ENCODE measurements at regions not wholly inside any gene's neighbourhood (a gene's known extent, or its start where the extent isn't known, plus 50 kb on each side); places are given as distances from the start of the nearest gene placed in this dataset.

DNA sequence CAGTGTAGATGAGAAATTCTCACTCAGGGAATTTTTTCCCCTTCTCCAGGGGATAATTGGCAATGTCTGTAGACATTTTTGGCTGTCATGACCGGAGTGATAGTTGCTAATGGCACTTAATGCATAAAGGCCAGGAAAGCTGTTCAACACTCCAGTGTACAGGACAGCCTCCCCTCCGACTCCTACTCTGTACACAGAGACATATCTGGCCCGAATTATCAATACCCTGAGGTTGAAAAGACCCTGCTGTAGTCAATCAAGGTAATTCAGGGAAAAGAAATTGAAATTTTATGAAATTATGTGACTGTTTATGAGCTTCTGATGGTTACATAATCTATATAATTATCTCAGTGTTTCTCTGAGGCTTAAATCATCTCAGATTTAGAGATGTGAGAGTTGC lies 720.7 kb downstream of the OLFM4 start:
- no peak for DNase-seq

GRCh38 chr13:53759016-53759415 lies 730.4 kb downstream of the OLFM4 start:
- DNase-seq, result no peak

GRCh38 chr13:53775807-53776206 lies 747.2 kb downstream of the OLFM4 start:
- DNase-seq, result no peak

GRCh38 chr13:53778937-53779336 lies 750.3 kb downstream of the OLFM4 start:
- no peak for DNase-seq

- DNase-seq, result no peak
Observed at GRCh38 chr13:53781941-53782340, 753.3 kb downstream of the OLFM4 start.

DNA sequence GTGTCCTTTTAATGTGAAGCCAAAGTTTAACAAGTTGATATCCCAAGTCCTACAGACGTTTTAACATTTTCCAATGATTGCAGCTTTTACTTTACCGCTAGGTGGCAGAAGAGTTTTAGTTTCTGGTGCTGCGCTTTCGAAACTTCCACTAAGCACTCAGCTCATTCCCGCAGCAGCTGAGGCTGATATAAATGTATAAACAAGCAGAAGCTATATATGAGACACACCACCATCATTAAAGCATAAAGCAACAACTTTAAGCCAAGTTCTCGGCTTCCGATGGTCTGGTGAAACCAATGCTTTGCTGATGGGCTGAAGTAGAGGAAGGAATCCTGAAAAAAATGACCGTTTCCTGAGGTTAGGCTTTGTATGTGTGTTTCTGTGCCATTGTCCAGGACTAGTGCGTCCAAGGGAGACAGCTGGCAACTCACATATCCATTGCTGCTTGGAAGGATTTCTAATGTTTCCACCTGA lies 753.9 kb downstream of the OLFM4 start:
- no peak for DNase-seq

GRCh38 chr13:53783471-53783870 lies 754.9 kb downstream of the OLFM4 start:
- DNase-seq, result no peak

- DNase-seq, result no peak
Observed at GRCh38 chr13:53788286-53788685, 759.7 kb downstream of the OLFM4 start.

GRCh38 chr13:53800011-53800410 lies 771.4 kb downstream of the OLFM4 start:
- no peak for DNase-seq

DNA sequence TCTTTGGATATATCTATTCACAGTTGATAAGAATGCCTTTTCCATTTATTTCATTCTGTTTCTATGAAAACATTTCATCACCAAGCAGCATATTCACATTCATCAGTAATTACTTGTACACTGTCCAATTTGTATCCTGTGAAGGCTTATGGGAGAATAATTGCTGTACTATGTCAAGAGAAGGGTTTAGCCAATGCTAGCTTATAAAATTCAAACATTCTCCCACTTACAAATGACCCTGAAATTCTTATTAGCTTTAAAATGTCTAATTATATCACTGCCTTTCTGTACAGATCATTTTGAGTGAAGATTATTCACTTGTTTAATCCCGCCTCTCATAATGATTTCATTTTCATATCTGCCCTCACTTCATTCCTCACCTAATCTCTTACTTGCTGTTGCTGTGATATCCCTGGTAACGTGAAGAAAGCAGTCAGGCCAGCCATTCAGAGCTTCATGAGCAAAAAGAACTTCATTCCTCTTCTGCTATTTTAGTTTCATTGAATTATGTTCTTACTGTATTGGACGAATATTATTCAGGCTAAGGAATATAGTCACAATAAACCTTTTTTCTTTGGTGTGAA lies 778.7 kb downstream of the OLFM4 start:
- DNase-seq, result no peak

- no peak for DNase-seq
Observed at GRCh38 chr13:53821632-53822031, 793.0 kb downstream of the OLFM4 start.

DNA sequence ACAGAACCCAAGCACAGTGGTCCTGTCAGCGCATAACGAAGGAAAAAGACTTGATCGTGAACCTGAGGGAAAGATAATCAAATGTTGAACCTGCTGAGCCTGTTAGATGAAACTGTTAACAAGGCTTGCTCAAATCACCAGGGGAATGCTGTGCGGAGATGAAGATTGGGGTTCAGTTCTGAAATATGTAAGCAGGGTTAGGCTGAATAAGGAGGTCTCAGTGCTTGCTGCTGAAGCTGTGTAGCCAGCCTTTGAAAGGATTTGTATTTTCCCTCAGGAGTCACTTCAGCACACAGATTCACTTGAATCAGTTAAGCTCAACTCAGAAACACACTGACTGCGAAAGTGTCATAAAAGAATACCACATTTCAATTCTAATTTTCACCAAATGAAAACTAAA lies 793.5 kb downstream of the OLFM4 start:
- no peak for DNase-seq

DNA sequence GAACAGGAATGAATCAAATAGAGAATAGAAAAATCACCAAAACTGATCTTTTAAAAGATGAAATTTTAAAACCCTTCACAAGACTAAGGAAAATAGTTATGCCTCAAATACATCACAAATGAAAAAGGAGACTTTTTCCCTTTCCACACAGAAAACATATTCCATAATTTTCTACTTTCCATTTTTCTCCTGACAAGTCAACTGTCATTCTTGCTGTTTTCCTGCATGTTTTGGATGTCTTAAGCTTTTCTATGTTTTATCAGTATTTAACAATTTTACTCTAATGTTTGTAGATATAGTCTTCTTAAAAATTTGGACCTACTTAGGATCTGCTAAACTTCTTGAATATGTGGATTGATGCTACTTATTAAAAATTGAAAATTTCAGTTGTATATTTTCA lies 810.8 kb downstream of the OLFM4 start:
- no peak for DNase-seq

DNA sequence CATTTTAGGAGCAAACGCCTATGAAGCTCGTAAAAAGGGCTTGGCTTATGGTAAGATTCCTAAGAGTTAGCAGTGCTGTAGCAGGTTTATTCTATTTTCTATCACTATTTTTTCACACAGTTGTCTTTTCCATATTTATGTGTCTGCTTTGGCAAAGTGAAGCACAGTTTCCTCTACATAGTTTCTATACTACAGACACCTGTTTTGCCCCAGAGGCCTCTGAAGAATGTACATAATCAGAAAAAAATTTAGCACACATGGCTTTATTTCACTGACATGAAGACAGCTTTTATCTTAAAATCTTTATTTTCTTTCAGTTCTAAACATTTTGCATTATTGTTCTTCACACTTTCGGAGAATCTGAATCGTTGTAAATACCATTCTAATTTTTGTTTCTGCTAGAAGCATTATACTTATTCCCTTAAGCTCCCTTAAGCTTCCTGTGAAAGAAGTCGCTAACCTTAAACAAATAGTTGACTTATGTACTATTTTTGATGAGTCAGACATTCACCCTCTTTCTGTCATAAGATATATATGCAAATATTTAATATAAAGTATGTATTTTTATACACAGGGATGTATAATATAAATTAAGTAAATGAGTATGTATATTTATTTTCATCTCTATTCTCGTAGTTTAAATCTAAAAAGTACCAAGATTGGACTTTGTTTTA lies 816.0 kb downstream of the OLFM4 start:
- no peak for DNase-seq

DNA sequence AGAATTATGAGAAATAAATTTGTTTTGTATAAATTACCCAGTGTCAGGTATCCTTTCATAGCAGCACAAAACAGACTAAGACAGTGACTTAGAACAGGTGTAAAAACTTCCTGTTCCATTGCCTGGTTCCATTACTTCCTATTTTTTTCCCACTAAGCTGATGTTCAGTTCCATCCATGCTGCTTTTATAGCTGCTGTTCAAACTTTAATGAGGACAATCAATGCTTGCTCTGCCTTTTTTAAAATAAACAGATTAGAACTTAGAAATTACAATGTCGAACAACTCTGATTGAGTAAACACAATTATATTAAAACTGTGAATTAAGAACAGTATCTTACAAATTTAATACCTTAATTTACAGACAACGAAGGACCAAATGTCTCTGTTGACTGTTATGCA lies 818.9 kb downstream of the OLFM4 start:
- no peak for DNase-seq

DNA sequence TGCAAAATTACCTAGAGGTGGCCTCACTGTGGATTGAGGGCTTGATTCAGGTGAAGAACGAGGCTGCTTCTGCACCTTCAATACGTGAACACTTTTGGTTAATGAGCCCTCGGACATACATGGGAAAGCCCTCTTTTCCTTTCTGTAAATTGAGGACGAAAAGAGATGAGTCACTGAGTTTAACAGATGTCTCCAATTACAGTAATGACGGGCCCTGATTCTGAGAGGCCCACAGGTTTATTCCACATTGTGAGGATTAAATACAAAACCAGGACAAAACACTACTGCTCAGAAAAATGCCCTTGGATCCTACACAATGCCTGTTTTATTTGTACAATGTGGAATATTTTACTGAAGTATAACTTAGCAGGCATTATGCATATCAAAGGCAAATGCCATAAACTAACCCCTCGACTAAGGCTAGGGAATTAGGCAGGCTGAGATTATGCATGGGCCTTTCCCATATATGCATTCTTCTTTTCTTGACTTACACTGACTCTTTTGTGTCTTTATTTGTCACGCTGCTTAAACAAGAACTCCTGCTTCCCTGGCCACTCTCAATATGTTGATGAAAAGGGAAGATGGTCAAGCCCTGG lies 819.9 kb downstream of the OLFM4 start:
- no peak for DNase-seq

DNA sequence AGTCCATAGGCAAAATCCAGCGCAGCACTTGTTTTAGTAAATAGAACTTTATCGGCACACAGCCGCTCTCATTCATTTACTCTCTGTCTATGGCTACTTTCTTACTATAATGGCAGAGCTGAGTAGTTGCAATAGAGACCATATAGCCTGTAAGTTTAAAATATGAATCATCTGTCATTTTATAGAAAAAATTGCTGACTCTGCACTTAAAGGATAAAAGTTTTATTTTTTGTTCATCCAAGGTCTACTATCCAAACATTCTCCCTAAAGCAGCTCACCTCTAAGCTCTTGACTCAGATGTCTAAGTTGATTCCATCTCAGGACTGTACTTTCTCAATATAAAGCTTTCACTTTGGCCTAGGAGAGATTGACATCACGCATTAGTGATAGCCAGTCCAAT lies 825.7 kb downstream of the OLFM4 start:
- no peak for DNase-seq

DNA sequence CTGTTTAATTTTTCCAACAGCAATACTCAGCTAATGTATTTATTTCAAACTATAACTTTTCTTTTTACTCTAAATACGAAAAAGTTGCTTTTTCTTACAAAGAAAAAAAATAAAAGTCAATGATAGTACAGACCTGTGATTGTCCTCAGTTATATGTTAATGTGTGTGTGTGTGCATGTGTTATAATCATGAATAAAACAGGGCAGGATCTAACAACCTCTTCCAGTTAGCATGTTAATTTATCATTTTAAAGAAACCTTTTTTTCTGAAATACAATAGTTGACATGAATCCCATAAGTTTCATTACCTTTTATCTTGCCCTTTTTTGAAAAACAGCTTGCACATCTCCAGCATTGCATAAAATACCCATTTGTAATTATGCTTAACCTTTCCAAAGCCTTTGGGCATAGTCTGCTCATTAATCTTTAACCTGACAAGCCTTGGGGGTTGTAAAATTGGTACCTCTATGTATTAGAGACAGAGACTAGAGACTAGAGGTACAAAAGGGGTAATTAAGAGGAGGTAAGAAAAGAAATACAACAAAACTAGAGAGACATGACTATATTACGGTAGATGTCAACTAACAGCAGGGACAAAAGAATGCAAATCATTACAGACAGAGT lies 828.1 kb downstream of the OLFM4 start:
- DNase-seq, result no peak

- no peak for DNase-seq
Observed at GRCh38 chr13:53863520-53863919, 834.9 kb downstream of the OLFM4 start.

DNA sequence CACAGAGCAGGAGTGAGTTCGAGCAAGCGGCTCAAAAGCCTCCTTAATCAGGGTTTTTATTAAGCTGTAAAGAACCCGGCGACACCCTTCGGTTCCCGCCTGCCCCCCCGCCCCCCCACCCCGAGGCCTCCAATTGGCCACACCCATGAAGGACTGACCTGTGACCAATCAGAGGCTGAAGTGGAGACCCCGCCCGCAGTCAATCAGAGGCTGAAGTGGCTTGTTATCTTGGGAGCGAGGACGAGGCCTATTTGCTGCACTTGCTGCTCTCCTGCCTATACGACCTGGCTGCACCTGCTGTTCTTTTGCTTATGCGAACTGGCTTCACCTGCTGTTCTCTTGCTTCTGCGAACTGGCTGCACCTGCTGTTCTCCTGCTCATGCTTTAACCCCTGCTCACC lies 844.9 kb downstream of the OLFM4 start:
- DNase-seq, result no peak

- DNase-seq, result no peak
Observed at GRCh38 chr13:53878861-53879260, 850.2 kb downstream of the OLFM4 start.

DNA sequence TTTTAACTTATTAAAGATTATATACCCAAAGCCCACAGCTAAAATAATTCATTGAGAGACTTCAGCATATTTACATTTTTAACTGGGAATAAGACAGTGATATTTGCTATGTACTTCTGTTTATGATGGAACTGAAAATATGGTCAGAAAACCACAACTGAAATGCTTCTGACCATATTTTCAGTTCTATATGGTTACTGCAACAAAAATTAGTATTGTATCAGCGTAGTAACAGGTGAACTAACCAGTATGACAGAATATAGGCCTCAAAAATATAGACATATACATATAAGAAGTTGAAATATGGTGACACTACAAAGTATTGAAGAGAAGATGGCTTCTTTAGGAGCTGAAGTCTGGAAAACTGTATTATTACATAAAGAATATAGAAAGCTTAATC lies 857.4 kb downstream of the OLFM4 start:
- DNase-seq, result no peak

DNA sequence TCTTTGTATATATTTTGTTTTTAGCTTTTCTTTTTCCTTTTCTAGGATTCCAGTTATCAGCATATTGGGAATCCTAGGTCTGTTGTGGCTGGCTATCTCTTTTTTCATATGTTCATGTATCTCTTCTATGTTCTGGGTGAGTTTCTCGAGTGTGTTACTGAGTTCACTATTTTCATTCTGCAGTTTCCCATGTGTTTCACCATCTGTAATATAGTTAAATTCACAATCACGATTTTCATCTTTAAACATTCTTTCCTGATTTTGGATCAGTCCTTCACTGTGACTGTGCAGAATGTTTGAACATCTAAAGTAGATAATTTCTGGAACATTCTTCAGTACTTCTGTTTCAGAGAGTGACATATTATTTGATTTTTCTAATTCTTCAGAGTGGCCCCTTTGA lies 862.1 kb downstream of the OLFM4 start:
- no peak for DNase-seq

DNA sequence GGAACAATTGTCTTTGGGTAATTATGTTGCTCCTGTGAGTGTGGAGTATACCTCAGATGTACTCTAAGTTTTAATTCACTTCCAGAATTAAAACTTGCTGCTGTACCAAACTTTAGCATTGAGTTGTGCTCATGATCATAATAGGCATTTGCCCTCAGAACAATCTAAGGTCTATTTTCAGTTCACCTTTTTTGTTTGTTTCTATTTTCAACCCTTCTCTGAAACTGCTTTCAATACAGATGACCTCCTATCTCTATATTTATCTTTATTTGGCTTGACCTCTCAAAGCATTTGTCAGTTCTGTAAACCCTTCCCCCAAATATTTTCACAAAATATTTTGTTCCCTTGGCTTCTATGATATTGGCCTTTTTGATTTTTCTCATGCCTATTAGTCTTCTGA lies 873.0 kb downstream of the OLFM4 start:
- no peak for DNase-seq
